HG03469 (cell line): ENCODE measurements at regions not wholly inside any gene's neighbourhood (a gene's known extent, or its start where the extent isn't known, plus 50 kb on each side); places are given as distances from the start of the nearest gene placed in this dataset.

Experiments used
- ATAC-seq: cut with Tn5 transposase; IDR thresholded peaks from one replicate; pipeline ENCODE4 v1.9.1; 2021; ENCODE audit warnings: mild to moderate bottlenecking, moderate library complexity, moderate number of reproducible peaks; ENCODE audit not compliant: unreplicated experiment

DNA sequence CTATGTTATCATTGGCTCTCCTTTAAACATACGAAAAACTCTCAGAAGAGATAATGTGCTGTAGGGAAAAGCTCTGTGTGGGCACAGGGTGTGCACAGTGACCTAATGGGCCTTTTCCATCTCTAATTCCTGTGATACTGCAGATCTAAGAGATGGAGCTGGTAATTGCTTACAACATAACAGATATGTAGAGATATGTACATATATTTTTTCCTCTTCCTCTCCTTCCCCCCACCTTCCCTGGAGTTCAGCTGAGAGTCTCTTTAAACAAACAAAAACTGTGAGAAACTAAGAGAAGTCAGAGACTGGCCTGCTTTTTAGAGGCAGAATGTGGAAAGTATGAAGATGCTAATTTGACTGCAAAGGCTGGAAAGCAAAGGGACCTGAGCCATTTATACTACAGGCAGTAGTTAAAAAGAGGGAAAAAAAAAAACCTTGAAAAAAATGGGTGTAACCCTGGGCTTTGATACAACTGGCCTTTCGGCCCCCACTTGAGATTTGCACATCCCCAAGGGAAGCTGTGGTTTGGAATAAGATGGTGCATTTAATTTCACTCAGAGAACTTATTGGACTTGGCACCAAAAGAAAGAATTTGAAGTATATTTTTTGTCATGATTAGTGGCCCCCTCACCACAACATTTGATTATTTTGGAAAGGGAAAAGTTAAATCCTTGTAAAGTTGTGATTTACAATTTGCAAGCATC, 502.2 kb upstream of the ZEB2 start:
- no peak for ATAC-seq

DNA sequence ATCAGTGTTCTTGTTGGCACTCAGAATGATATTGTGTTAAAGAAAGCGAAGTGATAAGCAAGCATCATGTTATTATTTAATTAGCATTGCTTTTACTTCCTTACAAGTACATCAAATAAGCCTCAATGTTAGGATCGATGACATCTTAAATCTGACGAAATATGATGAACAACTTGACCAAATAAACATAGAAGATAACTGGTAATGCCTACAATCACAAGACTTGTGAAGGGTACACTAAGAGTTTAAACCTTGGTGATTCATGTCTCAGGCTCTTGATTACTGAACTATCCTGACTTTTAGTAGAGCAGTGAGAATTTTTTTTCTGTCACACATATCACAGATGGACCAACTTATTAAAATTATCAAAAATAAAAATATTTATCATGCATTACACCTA, 500.8 kb upstream of the ZEB2 start:
- no peak for ATAC-seq

DNA sequence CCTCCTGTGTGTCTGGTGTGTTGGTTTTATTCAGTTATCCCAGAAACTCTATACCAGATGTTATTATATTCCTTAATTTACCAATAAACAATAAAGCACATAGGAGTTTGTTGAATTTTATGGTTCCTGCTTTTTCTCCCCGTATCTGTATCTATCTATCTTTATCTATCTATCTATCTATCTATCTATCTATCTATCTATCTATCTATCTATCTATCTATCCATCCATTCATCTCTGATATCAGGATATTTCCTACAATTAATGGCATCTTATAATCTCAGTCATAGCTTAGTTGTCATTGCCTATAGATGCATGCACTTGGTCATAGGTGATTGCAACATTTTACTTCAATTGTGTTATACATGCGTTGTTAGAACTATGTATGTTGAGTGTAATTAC, 500.2 kb upstream of the ZEB2 start:
- ATAC-seq: no peak

DNA sequence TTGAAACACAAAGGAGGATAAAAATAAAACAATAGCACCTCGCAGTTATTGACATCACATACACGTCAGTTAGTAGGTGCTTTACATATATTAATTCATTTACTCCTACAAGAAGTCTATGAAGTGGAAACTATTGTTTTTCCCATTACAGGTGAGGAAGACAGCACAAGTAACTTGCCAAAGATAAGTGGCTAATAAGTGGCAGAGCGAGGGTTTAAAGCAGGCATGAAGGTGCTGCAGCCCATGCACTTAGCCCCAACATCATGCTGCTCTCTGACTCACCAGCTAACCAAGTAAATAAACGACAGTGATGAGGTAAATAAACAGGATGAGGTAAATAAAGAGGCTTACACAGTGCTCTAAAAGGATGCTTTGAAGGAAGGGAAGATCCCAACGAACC, 498.6 kb upstream of the ZEB2 start:
- ATAC-seq: no peak

DNA sequence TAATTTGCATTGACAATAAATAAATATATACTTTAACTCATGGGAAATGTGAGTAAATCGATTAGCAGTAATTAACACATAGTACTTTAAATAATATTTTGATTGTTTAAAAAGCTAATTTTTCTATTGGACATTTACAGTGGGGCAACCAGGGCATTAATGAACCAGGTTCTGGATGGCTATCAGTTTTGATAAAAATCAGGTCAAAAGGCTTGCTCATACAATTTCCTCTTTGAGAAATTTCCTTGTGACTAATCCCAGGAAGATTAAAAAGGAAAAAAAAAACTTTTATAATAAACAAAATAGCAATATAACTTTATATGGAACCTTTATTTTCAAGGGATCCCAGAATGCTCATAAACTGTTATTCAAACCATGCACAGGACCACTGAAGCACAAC, 497.2 kb upstream of the ZEB2 start:
- no peak for ATAC-seq

DNA sequence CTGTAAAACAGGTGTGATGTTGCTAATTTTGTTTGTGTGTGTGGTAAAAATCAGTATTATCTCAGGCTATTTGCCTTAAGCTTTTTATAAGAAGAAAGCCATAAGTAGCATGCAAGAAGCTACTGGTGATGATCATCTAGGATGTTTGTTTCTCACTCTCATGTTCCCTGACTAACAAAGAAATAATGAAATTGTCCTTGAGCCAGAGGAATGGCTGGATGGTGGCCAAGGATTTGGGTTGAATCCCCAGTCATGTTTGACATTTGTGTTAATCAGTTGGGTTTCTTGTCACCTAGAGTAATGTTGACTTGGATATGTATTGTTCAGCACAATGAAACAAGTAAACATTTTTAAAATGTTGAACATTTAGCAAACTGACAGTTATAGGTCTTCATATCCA, 496.8 kb upstream of the ZEB2 start:
- no peak for ATAC-seq

DNA sequence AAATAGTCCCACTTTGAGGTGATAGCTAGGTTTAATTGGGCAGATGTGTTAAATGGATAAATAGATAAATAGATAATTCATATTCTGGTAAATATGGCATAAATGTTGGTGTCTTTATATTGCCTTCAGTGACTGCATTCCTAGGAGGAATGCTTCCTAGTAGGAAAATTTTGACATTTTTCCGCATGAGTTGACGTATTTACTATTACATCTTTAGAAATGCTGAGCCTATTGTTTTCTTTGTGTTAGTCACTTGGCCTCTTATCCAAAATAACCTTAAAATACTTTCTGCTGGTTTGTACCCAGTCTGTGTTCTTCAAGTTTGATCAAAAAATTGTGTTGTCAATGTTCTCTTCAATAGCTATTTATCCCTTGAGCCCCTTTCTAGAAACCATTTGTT, 495.6 kb upstream of the ZEB2 start:
- ATAC-seq: no peak

DNA sequence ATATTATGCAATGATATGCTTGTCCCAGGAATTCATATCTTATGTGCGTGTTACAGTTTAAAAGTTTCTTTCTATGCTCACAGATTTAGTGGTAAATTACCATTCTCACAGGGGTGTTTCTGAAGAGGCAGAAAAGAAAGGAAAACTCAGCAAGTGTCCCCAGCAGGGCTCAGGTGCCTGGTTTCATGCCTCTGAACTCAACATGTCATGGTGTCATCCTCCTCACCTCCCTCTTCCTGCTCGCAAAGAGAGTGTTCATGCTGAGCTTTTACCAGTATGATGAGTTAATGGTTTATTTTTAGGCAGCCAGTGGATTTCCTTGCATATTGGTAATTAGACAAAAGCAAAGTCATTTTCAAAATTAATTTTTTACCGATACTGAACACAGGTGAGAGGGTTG, 492.9 kb upstream of the ZEB2 start:
- no peak for ATAC-seq

- no peak for ATAC-seq
Measured at GRCh38 chr2:145012214-145012670, 492.3 kb upstream of the ZEB2 start.

DNA sequence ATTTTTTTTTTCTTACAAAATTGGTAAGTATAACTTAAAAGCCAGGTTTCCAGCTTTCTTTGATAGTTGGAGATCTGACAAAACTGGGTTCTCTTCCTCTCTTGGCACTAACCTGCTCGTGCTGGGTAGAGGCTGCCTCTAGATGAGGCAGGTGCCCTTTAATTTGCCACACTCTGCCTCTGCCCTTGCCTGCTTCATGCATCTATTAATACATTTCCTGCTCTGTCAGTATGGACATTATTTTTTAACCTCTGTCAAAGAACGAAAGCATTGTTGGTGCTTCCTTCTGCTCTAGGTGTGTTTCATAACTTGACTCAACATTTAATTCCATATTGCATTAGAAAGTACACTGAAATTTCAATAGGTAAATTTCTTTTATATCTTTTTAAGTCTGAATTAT, 490.7 kb upstream of the ZEB2 start:
- no peak for ATAC-seq

DNA sequence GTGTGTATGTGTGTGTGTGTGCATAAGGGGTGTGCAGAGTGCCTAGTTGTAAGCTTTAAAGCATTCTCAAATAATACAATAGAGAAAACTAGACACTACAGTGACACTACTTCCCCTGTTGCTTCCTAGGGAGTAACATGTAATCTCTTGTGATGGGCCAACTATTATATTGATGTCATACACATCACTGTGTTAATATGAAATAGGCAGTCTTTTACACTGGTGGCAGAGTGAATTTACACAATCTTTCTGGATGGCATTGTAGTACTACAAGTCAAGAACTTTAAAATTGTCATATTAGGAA, 488.0 kb upstream of the ZEB2 start:
- no peak for ATAC-seq

- no peak for ATAC-seq
Measured at GRCh38 chr2:145007093-145007959, 487.4 kb upstream of the ZEB2 start.

- no peak for ATAC-seq
Measured at GRCh38 chr2:145002624-145003023, 482.7 kb upstream of the ZEB2 start.

DNA sequence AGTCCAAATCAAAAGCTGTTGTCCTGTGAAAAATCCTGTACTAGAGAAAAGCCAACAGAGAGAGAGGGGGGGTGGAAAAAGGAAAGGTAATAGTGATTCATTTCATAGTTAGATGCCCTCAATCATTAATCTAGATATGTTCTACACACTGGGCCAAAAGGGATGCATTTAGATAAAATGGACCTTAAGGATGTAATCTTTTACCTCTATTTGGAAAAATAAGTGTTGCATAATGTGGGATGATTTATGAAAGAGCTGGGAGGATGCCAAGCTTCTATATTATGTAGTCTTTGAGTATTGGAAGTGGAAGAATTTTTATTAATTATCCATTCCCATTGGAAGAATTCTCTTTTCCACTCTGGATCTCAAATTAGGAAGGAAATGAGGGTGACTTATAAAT, 480.5 kb upstream of the ZEB2 start:
- no peak for ATAC-seq

DNA sequence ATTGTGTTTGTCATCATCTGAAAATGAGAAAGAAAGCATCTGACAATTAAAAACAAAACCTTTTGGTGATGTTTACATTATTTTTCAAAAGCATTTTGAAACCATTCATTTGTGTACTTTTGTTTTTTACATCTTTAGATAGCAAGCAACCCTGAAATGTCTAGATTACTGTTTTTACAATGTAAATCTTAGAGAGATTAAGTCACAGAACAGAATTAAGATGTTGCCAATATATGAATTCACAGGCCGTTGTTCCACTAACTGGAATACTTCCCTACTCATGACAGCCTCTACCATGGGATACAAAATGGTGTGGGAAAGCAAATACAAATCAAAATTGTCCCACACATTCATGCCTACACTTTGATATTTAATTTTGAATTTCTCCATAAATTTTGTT, 480.0 kb upstream of the ZEB2 start:
- no peak for ATAC-seq

DNA sequence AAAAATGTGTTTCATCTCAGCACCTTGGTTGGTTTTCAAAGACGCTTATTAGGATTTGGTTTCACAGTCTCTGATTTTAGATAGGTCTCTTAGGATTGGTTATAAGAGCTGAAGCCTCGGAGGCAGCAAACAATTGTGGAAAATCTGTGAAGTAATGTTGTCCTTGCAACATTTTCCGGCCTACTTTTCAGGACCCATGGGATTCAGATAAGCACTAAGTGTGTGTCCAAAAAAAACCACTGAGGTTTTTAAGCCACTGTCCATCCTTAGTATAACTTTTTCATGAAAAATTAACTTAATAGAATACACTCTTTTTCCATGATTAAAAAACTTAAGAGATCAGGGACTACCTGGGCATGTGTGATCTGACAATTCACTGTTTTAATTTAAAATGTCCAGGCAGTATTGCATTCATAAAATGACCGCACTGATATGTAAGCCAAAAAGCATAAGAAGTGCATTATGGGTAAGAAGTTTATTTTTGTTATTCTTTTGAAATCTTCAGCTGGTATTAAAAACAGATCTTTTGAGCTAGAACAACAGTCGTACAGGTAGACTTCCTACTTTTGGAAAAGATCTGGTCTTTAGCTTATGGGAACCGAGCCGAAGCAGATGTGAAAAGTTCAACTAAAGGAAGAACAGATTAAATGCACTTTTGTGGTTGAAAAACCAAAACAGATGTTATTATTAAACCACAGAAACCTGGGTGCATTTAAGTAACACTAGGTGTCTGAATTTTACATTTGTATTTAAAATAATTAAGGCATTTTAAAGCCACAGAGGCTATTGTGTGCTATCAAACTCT, 479.4 kb upstream of the ZEB2 start:
- ATAC-seq: no peak

DNA sequence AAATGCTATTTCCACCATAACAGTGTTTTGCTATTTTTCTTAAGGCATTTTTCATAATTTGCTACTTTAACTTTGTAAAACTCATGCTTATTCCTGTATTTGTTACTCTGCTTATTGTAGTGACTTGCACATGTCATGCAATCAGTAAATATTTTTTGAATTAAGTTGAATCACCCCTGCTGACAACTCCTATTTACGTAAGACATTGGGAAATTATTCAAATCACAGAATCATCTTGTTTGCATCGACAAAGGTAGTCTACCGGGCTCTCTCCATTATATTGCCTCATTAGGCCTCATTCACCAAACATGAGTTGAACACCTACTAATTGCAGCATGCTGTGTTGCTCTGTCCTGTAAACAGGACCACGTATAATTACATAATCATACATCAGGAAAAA, 478.5 kb upstream of the ZEB2 start:
- no peak for ATAC-seq

DNA sequence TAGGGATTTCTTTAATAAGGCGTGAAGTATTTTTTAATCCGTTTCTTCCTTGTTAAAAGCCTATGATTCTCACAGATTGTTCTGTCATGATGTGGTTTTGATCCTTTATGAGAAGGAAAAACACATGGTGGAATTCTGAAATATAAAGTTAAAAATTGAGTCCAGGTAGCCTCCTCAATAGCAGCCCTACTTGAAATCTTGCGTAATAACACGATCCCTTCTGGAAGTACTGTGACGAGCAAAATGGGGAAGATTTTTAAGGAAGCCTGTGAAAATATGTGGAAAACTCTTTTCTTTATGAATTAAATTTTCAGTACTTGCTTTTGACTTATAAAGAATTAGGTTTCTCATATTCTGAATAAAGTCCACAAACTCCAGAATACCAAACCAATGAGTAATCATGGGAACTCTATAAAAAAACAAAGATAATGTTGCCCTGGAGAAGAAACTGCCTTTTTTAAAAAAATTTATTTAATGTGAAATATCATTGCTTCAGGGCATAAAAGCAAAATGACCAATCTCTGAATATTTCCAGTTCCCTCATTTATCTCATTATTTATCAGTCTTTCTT, 476.4 kb upstream of the ZEB2 start:
- ATAC-seq: no peak

DNA sequence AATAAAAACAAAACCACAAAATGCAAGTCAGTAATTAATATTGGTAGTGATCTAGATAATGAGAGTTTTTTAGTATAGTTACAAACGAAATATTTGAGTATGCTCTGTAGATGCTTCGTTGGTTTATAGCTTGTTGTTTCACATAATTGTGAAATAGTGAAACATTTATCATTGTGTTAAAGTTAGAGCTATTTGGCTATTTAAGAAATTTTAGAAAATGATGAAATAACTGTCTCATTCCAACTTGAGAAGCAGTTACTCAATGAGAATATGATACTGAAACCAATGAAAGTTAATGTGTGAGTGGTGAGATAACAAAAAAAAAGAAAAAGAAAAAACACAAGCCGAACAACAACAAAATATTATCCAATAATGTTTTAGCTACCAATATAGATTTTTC, 475.6 kb upstream of the ZEB2 start:
- no peak for ATAC-seq

DNA sequence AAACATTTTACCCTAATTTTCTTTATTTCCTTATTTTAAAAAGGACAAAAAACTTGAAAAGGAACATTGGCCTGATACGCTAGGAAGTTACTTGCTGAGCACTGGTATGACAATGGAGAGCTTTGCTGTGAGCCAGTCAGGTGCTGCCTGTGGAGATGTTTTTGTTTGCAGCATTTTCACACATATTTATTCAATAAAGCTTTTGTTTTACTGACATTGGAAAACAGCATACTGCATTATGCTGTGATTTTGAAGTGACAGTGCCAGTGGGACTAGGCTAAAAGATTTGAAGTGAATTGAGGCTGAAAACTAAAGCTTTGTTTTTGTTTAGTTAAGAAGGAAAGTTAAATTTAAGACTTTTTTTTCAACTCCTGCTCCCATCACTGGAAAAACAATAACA, 470.7 kb upstream of the ZEB2 start:
- no peak for ATAC-seq

- ATAC-seq: no peak
Measured at GRCh38 chr2:144989579-144990270, 469.8 kb upstream of the ZEB2 start.
